Endometrial microvascular endothelial cells (primary cell): ENCODE measurements at regions not wholly inside any gene's neighbourhood (a gene's known extent, or its start where the extent isn't known, plus 50 kb on each side); places are given as distances from the start of the nearest gene placed in this dataset.
"Not testable (repeated sequence)": the region's sequence is repeated elsewhere in the genome, so short reads cannot be mapped to it uniquely, and the experiment has no call there.

Experiments
- in situ Hi-C: cut with HindIII; loops from 2 replicates; pipeline ENCODE4 v1.10.0; 2017; ENCODE audit warnings: low sequenced_read_pairs, low pct_unique_long_range_greater_than_20kb; ENCODE audit errors: inconsistent ontology term

GRCh38 chr4:20075248-20075871, 176.3 kb upstream of the SLIT2 start:
- in situ Hi-C loops = no loop called here

GRCh38 chr4:20074450-20074849, 177.3 kb upstream of the SLIT2 start:
- in situ Hi-C loops = no loop called here

GRCh38 chr4:20065952-20066351, 185.8 kb upstream of the SLIT2 start:
- in situ Hi-C loops = no loop called here

GRCh38 chr4:20062857-20063256, 188.8 kb upstream of the SLIT2 start:
- in situ Hi-C loops = not testable (repeated sequence)

GRCh38 chr4:20062054-20062453, 189.7 kb upstream of the SLIT2 start:
- in situ Hi-C loops = no loop called here

- in situ Hi-C loops = no loop called here
Measured at GRCh38 chr4:20050768-20051167, 200.9 kb upstream of the SLIT2 start.

GRCh38 chr4:20049889-20050288, 201.8 kb upstream of the SLIT2 start:
- in situ Hi-C loops = no loop called here

- in situ Hi-C loops = no loop called here
Measured at GRCh38 chr4:20046931-20047677, 204.6 kb upstream of the SLIT2 start.

GRCh38 chr4:20046179-20046578, 205.5 kb upstream of the SLIT2 start:
- in situ Hi-C loops = no loop called here

- in situ Hi-C loops = no loop called here
Measured at GRCh38 chr4:20044966-20045365, 206.7 kb upstream of the SLIT2 start.

GRCh38 chr4:20044502-20044911, 207.2 kb upstream of the SLIT2 start:
- in situ Hi-C loops = no loop called here

- in situ Hi-C loops = no loop called here
Measured at GRCh38 chr4:20043991-20044390, 207.7 kb upstream of the SLIT2 start.

- in situ Hi-C loops = no loop called here
Measured at GRCh38 chr4:20042769-20043168, 208.9 kb upstream of the SLIT2 start.

- in situ Hi-C loops = no loop called here
Measured at GRCh38 chr4:20041839-20042407, 209.8 kb upstream of the SLIT2 start.

- in situ Hi-C loops = no loop called here
Measured at GRCh38 chr4:20037745-20038144, 214.0 kb upstream of the SLIT2 start.

- in situ Hi-C loops = no loop called here
Measured at GRCh38 chr4:20030108-20030507, 221.6 kb upstream of the SLIT2 start.

- in situ Hi-C loops = no loop called here
Measured at GRCh38 chr4:20028645-20029044, 223.1 kb upstream of the SLIT2 start.

GRCh38 chr4:20026456-20026855, 225.2 kb upstream of the SLIT2 start:
- in situ Hi-C loops = no loop called here

- in situ Hi-C loops = no loop called here
Measured at GRCh38 chr4:20022471-20022870, 229.2 kb upstream of the SLIT2 start.

GRCh38 chr4:20020056-20020455, 231.6 kb upstream of the SLIT2 start:
- in situ Hi-C loops = no loop called here
